Stimulated activated CD8-positive, alpha-beta memory T cell treated with anti-CD3 and anti-CD28 coated beads, Interleukin-12 subunit alpha, Interleukin-12 subunit beta, amount 100 ng/mL, for 24 hours (primary cell): ENCODE measurements at regions not wholly inside any gene's neighbourhood (a gene's known extent, or its start where the extent isn't known, plus 50 kb on each side); places are given as distances from the start of the nearest gene placed in this dataset.
"Not testable (repeated sequence)": the region's sequence is repeated elsewhere in the genome, so short reads cannot be mapped to it uniquely, and the experiment has no call there.

Experiments used
- DNase-seq: peaks from one replicate; pipeline ENCODE4 v3.0.0-alpha.2; 2020; ENCODE audit errors: extremely low read depth

DNA sequence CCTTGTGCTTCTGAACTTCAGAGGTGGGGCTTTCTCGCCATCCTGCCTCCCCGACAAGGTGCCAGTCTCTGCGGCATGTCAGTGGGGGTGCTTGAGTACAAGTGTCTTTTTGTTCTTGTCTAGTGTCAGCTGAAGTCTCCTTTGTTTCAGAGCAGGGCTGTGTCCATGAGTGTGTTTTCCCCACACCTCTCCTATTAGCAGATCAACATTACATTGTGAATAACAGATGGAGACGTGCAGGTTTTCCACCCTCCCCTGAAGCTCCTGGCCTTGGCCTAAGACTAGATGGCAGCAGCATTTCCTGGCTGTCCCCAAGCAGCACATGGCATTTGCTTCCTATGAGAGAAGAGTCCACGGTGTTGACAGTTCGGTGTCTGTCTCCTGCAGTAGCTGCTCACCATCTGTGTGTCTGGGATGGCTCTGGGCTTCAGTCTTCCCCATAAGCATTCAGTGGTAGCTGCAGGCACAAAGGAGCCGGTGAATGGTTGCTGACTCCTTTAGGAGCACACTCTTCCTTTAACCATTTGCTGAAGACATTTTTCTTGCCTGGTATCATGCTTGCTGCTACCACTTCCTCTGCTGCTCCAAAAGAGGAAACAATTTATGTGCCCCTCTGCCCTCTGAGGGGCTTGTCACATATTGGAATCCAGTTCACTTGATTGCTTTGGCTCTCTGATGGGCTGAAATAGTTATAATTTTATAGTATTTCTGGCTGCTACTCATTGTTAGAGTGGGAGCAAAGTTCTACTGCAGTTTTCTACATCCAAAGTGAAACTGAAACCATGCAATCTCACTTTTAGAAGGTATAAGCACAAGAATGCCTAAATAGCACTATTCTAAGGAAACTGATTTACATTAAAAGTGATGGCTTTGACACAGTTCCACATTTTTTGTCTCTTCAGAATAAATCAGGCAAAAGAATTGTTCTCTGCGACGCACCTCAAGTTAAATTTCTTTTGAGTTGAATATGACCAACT lies 913.0 kb downstream of the C6orf118 start:
- no peak for DNase-seq

- no peak for DNase-seq
Measured at GRCh38 chr6:164379795-164380194, 929.6 kb downstream of the C6orf118 start.

- DNase-seq, result no peak
Measured at GRCh38 chr6:164378330-164378729, 931.1 kb downstream of the C6orf118 start.

- no peak for DNase-seq
Measured at GRCh38 chr6:164377348-164377918, 932.0 kb downstream of the C6orf118 start.

- no peak for DNase-seq
Measured at GRCh38 chr6:164370773-164371172, 938.6 kb downstream of the C6orf118 start.

- DNase-seq, result no peak
Measured at GRCh38 chr6:164359441-164359840, 944.9 kb downstream of the QKI start.

DNA sequence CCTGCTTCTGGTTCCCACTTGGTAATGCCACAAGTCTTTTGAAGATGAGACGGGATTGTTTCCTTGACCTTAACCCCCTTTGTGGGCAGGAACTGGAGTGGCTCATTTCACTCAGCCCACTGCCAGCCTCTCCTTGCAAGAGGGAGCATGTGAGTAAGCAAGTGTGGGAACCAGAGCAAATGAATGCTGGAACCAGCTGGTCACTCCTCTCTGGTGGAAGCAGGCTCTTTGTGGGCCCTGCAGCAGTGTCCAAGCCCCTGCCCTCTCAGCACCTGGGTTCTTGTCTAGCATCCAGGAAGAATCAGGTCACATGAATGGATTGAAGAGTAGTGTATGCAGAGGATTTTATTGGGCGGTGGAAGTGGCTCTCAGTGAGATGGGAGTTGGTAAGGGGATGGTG lies 944.5 kb downstream of the QKI start:
- no peak for DNase-seq

GRCh38 chr6:164356814-164357213 lies 942.3 kb downstream of the QKI start:
- DNase-seq, result no peak

GRCh38 chr6:164347455-164347854 lies 932.9 kb downstream of the QKI start:
- DNase-seq, result no peak

DNA sequence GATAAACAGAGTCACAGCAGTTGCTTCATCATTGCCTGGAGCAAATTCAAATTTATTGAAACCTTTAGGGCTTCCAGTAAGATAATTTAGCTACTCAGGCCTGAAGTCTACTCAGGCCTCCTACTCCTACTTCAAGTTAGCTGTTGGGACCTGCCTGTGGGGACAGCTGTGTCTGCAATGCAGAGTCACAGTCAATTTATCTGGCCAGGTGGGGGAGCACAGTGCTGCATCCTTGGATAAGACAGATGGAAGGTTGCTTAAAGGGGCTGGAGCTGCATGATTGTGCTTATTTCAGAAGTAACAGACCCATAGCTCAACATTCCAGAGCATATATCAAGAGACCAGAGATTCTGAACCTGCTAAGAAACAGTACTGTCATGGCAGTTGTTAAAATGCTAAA lies 932.1 kb downstream of the QKI start:
- DNase-seq, result no peak

- DNase-seq, result no peak
Measured at GRCh38 chr6:164345806-164346496, 931.4 kb downstream of the QKI start.

GRCh38 chr6:164345327-164345726 lies 930.8 kb downstream of the QKI start:
- no peak for DNase-seq

DNA sequence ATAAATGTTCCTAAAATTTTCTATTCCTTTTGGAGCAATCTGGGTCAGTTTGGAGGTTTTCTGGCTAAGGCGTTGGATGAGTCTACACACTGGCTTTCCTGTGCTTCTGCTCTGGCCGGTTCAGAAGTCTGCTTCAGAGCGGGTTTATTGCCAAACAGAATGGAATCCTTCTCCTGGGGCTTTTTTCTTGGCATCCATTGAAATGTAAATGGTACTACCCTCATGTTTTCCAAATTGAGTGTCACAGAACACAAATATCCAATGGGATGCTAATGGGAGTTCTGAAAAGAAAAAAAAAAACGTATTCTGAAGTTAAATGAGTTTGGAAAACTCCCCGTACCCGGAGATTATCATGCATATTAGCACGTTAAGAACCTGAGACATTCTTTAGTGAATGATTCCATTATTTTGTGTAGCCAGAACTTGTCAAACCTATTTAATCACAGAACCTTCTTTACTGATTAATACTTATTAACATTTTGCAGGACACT lies 930.3 kb downstream of the QKI start:
- DNase-seq, result no peak

- DNase-seq, result not testable (repeated sequence)
Measured at GRCh38 chr6:164339442-164339841, 924.9 kb downstream of the QKI start.

DNA sequence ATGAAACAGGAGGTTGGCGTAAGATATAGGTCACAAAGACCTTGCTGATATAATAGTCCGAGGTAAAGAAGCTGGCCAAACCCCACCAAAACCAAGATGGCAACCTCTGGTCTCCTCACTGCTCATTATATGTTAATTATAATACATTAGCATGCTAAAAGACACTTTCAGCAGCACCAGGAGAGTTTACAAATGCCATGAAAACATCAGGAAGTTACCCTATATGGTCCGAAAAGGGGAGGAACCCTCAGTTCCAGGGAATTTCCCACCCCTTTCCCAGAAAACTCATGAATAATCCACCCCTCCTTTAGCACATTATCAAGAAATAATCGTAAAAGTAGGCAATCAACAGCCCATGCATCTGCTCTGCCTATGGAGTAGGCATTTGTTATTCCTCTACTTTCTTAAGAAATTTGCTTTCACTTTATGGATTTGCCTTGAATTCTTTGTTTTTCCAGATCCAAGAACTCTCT lies 923.4 kb downstream of the QKI start:
- no peak for DNase-seq

- no peak for DNase-seq
Measured at GRCh38 chr6:164337024-164337924, 922.8 kb downstream of the QKI start.

GRCh38 chr6:164336455-164336854 lies 921.9 kb downstream of the QKI start:
- no peak for DNase-seq

DNA sequence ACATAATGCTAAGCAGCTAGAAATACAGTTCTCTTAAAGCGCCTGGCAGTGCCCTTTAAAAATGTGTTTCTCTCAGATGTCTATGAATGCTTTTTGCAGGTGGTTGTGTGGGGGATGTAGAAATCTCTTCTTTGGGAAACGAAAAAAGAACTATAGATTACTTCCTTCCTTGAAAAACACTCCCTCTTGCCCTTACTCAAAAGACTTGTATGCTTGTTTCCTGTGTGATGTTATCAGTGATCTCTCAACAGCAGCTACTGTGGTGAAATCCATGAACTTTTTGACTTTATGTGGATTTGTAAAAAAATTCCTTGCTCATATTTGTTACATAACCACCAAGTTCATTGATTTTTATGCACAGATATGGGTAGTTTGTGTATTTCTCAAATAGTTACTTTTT lies 916.5 kb downstream of the QKI start:
- DNase-seq, result no peak

- DNase-seq, result no peak
Measured at GRCh38 chr6:164325168-164325567, 910.6 kb downstream of the QKI start.

GRCh38 chr6:164322533-164322932 lies 908.0 kb downstream of the QKI start:
- no peak for DNase-seq

GRCh38 chr6:164321297-164321696 lies 906.8 kb downstream of the QKI start:
- DNase-seq, result no peak
